DLD1 (cell line): ENCODE measurements at regions not wholly inside any gene's neighbourhood (a gene's known extent, or its start where the extent isn't known, plus 50 kb on each side); places are given as distances from the start of the nearest gene placed in this dataset.

ENCODE experiments used
- in situ Hi-C: cut with HindIII; loops from 2 replicates; pipeline ENCODE4 v1.10.0; 2017; ENCODE audit warnings: low sequenced_read_pairs

DNA sequence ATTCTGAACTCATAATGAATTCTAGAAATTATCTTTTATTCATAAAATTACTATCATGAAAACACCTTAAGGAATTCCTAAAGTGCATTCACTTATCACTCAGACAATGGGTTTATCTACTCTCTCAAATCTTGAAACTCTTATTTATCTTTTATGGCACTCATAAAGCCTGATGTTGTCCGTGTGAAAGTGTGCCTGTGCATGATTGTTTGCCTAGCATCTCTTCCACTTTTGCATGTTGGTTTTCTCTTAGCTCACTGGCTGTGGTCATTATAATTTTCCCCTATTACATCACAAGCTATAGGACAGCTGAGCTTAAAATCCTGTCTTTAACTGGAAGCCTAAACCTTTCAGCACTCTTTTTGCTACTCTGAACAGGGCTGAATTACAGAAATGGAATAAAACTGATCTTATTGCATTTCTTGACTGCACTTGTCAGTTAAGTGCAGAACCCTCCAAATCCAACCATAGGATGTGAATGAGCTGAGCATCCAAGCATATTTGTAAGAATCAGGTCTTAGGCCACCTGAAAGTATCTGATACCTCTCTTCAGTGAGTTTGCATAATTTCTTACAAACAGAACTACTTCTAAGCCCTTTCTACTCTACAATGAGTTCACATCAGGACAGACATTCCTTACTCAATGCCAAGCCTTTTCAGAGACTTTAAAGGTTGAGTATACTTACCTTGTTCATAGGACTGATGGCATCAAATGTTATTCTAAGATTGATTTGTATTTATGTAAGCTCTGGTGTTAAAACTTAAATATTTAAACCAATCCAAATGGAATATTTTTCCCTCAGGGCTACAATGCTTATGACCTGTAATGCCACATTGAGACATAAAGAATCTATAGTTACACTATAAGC, 221.2 kb upstream of the KITLG start:
- in situ Hi-C loops, result no loop called here

DNA sequence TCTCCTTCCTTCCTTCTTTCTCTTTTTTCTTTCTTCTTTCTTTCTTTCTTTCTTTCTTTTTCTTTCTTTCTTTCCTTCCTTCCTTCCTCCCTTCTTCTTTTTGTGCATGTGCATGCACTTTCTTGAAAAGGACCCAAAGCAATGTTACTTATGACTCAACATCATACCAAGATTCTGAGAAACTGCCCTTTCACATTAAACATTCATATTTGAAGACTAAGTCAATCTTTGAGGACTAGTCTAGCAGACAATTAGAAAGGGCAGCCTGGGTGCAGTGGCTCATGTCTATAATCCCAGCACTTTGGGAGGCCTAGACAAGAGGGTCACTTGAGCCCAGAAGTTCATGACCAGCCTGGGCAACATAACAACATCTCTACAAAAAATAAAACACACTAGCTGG, 212.8 kb upstream of the KITLG start:
- in situ Hi-C loops, result no loop called here

- in situ Hi-C loops, result no loop called here
These were observed 210.0 kb upstream of the KITLG start for GRCh38 chr12:88790231-88790630.

- in situ Hi-C loops, result no loop called here
These were observed 203.9 kb upstream of the KITLG start for GRCh38 chr12:88784166-88784565.

DNA sequence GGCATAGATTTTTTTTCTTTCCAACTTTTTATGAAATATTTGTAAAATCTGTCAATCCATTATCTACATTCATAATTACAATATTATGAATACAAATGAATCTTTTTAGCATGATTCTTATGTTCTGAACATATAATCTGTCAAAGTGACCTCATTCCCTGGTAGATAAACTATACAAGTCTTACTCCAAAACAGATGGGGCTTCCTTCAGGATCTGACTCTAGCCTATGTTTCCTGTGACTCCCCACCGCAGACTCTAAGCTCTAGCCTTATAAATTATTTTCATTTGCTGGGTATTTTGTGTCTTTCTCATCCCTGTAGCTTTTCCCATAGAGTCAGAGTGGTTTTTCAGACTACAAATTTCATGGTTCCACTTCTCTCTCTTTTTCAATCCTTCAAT, 202.1 kb upstream of the KITLG start:
- in situ Hi-C loops, result no loop called here

- in situ Hi-C loops, result no loop called here
These were observed 201.6 kb upstream of the KITLG start for GRCh38 chr12:88781909-88782308.

- in situ Hi-C loops, result no loop called here
These were observed 197.8 kb upstream of the KITLG start for GRCh38 chr12:88778064-88778463.

DNA sequence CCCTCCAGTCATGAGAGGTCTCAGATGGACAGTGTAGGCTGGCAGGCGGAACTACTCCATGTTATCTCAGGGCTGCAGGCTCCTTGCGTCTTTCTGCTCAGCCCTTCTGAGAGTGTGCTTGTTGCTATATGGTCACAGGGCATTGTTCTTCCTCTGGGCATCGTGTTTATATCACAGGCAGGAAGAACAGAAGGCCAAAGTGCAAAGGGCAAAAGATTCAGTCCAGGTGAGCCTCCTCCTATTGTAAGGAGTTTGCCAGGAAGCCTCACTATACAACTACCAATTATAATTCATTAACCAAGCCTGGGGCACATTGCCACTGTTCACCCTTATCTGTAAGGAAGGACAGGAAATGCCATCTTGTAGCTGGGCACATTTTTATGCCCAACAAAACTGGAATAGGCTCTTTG, 195.5 kb upstream of the KITLG start:
- in situ Hi-C loops, result no loop called here

GRCh38 chr12:88767699-88768098, 187.4 kb upstream of the KITLG start:
- in situ Hi-C loops, result no loop called here

GRCh38 chr12:88764781-88765480, 184.7 kb upstream of the KITLG start:
- in situ Hi-C loops, result no loop called here

GRCh38 chr12:88763536-88764100, 183.3 kb upstream of the KITLG start:
- in situ Hi-C loops, result no loop called here

DNA sequence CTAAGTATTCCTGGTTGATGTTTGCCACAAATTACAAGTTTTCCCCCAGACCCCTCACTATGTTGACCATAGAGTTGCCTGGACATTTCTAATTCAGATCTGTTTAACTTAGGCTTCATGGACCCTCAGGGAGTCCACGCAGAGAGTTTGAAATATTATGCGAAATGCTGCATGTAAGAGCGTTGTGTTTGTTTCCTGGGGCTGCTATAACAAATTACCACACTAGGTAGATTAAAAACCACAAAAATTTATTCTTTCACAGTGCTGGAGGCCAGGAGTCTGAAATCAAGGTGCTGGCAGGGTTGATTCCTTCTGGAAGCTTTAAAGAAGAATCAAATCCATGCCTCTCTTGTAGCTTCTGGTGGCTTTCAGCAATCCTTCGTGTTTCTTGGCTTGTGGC, 177.9 kb upstream of the KITLG start:
- in situ Hi-C loops, result no loop called here

DNA sequence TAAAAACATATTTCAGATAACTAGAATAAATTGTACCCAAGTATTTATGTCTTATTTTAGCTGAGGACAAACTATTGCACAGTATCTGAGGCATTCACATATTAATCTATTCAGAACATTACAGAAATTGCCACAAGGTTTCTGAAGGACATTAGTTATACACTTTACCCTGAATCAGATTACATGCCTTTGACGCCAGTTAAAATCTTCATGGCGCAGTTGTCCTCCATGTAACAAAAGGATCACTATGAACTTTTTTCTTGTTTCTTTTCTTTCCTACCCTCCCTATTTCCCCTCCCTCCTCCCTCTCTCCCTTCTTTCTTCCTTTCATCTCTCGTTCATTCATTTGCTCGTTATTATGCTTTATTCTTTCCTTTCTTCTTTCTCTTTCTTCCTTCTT, 176.6 kb upstream of the KITLG start:
- in situ Hi-C loops, result no loop called here

- in situ Hi-C loops, result no loop called here
These were observed 175.9 kb upstream of the KITLG start for GRCh38 chr12:88756153-88756552.

GRCh38 chr12:88753707-88754106, 173.4 kb upstream of the KITLG start:
- in situ Hi-C loops, result no loop called here

DNA sequence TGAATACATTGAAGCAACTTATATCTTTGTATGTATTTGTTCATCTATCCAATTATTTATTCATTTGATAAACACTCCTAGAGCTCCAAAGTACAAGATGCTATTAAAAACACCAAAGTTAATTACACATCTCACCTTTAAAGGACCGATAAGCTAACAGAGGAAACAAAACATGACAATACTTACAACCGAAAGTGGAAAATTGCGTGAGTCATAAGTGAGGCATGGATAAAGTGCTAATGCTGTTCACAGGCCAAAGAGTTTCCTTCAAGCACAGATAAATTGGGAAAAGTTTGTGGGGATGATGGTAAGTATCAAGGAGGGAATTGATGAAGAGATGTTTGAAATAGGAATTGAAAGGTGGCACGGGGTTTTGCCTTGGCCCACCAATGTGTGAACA, 172.8 kb upstream of the KITLG start:
- in situ Hi-C loops, result no loop called here

- in situ Hi-C loops, result no loop called here
These were observed 171.9 kb upstream of the KITLG start for GRCh38 chr12:88752183-88752582.

- in situ Hi-C loops, result no loop called here
These were observed 170.7 kb upstream of the KITLG start for GRCh38 chr12:88750867-88751543.

DNA sequence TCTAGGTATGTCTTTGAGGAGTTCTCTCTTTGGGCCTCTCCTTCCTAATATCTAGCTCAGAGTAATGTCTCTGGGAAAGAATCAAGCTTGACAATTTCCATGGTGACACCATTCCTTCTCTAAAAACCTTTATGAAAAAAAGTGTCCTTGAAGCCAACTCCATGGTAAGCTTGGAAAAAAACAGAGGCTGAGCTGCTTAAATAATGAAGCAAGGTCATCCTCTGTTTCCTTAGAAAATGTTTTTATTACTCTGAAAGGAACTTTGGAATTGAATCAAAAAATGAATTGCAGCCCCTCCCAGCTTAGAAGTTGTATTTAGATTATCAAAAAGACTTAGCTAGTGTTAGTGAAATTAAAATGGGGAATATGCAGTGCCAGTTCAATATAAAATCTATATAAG, 166.1 kb upstream of the KITLG start:
- in situ Hi-C loops, result no loop called here

GRCh38 chr12:88743946-88744685, 163.8 kb upstream of the KITLG start:
- in situ Hi-C loops, result no loop called here
